ENCODE measurements at regions not wholly inside any gene's neighbourhood (a gene's known extent, or its start where the extent isn't known, plus 50 kb on each side); places are given as distances from the start of the nearest gene placed in this dataset.
A peak's percentile ranks its signal among the peaks of the same experiment; 100 is the strongest.

DNA sequence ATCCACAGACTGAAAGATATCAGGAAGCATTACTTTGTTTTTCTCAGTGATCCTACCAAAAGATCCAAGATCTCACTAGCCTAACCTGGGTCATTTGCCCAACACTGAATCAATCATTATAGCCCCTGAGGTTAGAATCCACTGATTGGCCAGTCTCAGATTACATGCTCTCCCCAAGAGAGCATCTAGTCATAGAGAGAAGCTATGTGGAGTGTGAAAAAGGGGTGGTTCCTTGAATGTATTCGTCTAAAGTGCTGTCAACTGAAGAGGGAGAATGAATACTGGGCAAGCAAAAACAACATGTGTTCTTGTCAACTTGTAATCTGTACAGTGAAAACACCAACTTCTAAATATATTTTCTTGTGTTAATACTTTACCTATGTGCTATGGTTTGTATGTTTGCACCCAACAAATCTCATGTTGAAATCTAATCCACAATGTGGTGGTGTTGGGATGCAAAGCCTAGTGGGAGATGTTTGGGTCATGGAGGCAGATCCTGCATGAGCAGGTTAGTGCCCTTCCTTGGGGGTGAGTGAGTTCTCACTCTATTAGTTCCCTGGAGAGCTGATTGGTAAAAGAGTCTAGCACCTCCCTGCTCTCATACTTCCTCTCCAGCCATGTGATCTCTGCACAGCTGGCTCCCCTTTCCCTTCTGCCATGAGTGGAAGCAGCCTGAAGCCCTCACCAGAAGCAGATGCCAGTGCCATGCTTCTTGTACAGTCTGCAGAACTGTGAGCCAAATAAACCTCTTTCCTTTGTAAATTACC is 60.3 kb upstream of the PJA2 start:
- no peak for DNase-seq (ENCODE audit: low read depth, low spot score)

DNA sequence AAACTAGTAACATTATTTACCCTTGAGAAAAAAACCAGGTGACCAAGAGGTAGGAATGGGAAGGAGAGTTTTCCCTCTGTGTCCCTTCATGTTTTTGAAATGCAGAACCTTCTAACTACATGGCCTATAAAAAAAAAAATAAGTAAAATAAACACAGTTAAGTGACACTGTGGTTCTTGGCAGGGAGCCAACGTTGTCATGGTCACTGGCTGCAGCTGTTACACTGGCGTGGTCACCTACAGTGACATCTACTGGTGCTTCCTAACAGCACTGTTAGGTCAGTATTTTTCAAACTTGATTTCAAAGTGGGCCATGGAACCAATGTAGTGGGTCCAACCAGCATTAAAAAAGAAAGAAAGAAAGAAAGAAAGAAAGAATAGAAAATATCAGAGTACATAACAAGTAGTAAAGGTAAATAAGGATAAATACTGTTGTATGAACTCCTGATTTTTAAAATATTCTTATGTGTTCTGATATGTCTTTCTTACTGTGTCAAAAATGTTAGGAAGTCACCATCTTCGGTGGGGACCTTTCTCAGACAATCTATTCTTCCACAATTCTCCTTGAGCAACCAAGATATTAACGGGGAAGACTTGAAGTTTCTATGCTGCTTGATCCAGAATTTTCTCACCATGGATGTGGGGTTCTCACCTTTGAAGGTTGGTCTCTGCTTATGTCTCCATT is 59.1 kb upstream of the PJA2 start:
- DNase-seq (ENCODE audit: low read depth, low spot score), result peak; percentile 96

- DNase-seq (ENCODE audit: low read depth, low spot score), result no peak
Measured at GRCh38 chr5:109468288-109468676, 58.5 kb upstream of the PJA2 start.

DNA sequence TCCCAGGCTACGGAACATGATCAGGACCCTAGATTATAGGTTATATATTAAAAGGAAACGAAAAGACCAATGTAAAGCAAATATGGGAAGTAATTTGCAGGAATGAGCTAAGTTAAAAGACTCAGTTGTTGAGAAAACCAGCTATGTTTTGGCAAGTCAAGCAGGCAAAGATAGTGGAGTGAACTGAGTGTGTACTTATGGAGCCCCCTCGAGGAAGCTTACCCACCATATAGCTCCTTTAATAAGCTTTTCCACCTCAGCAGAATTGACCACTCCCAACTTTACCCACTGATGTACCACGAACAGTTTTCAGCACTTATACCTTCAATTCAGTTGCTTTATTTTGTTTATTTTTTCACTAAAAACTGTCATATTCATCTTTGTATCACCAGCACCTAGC is 57.3 kb upstream of the PJA2 start:
- no peak for DNase-seq (ENCODE audit: low read depth, low spot score)
